Neural progenitor cell (in vitro differentiated cells): ENCODE measurements at regions not wholly inside any gene's neighbourhood (a gene's known extent, or its start where the extent isn't known, plus 50 kb on each side); places are given as distances from the start of the nearest gene placed in this dataset.

Source experiments
- DNase-seq: peaks from one replicate; pipeline ENCODE4 v3.0.0-alpha.2; 2016; ENCODE audit warnings: low spot score
- H2AFZ ChIP-seq: fragments of 200-600 bp; sonication (generic); replicated peaks from 2 replicates; pipeline ENCODE4 v1.6.1; 2016; ENCODE audit warnings: antibody characterized with exemption
- H3F3A ChIP-seq: fragments of 200-600 bp; sonication (generic); 2 replicates; pipeline ENCODE4 v1.6.1; 2016; ENCODE audit warnings: antibody characterized with exemption, low read depth
- H3K27ac ChIP-seq: fragments of 200-600 bp; sonication (generic); 2 replicates; pipeline ENCODE4 v1.5.1; 2016; ENCODE audit warnings: mild to moderate bottlenecking
- H3K27me3 ChIP-seq: fragments of 200-600 bp; sonication (generic); 2 replicates; pipeline ENCODE4 v1.6.1; 2016; ENCODE audit warnings: mild to moderate bottlenecking, moderate library complexity
- H3K36me3 ChIP-seq: fragments of 200-600 bp; sonication (generic); 2 replicates; pipeline ENCODE4 v1.5.1; 2016
- H3K4me1 ChIP-seq: fragments of 200-600 bp; sonication (generic); 2 replicates; pipeline ENCODE4 v1.6.1; 2016; ENCODE audit warnings: mixed run types
- H3K4me2 ChIP-seq: fragments of 200-600 bp; sonication (generic); 2 replicates; pipeline ENCODE4 v1.6.1; 2016
- H3K4me3 ChIP-seq: fragments of 200-600 bp; sonication (generic); 2 replicates; pipeline ENCODE4 v1.5.1; 2016
- H3K79me2 ChIP-seq: fragments of 200-600 bp; sonication (generic); 2 replicates; pipeline ENCODE4 v1.6.1; 2016; ENCODE audit warnings: low read depth
- H3K9ac ChIP-seq: fragments of 200-600 bp; sonication (generic); 2 replicates; pipeline ENCODE4 v1.6.1; 2016
- H3K9me3 ChIP-seq: fragments of 200-600 bp; sonication (generic); 2 replicates; pipeline ENCODE4 v1.5.1; 2016; ENCODE audit warnings: low read depth
- H4K20me1 ChIP-seq: fragments of 200-600 bp; sonication (generic); 2 replicates; pipeline ENCODE4 v1.6.1; 2016; ENCODE audit warnings: low read depth
- H3K27ac Mint-ChIP-seq: 3 replicates; pipeline ENCODE4 v1.8.0; 2021; ENCODE audit warnings: mixed read lengths
- H3K27me3 Mint-ChIP-seq: 2 replicates; pipeline ENCODE4 v1.8.0; 2022; ENCODE audit warnings: low read depth, mild to moderate bottlenecking, inconsistent platforms, moderate library complexity, mixed read lengths; ENCODE audit not compliant: insufficient read depth
- H3K36me3 Mint-ChIP-seq: 3 replicates; pipeline ENCODE4 v1.8.0; 2021; ENCODE audit warnings: mixed read lengths
- H3K4me1 Mint-ChIP-seq: 3 replicates; pipeline ENCODE4 v1.8.0; 2021; ENCODE audit warnings: mixed read lengths
- H3K4me3 Mint-ChIP-seq: 3 replicates; pipeline ENCODE4 v1.8.0; 2021; ENCODE audit warnings: mild to moderate bottlenecking, moderate library complexity, mixed read lengths
- H3K9me3 Mint-ChIP-seq: 3 replicates; pipeline ENCODE4 v1.8.0; 2020; ENCODE audit warnings: mixed read lengths
- CTCF ChIP-seq: fragments of 200-600 bp; sonication (generic); IDR thresholded peaks from 2 replicates; pipeline ENCODE4 v1.5.1; 2017; ENCODE audit warnings: antibody characterized with exemption, mild to moderate bottlenecking
- EZH2 ChIP-seq: fragments of 200-600 bp; sonication (generic); IDR thresholded peaks from 2 replicates; pipeline ENCODE4 v1.6.1; 2017; ENCODE audit warnings: antibody characterized with exemption, mild to moderate bottlenecking, moderate library complexity
- EZH2phosphoT487 ChIP-seq: fragments of 200-600 bp; sonication (generic); IDR thresholded peaks from 2 replicates; pipeline ENCODE4 v1.6.1; 2017; ENCODE audit warnings: antibody characterized with exemption

GRCh38 chrX:40420899-40421729, 159.7 kb upstream of the ATP6AP2 start:
- peaks cover 2% of the 10 kb centered on the region for H3K27me3 Mint-ChIP-seq
- no peak overlapping the region for H3K4me3 ChIP-seq
- H3K4me3 Mint-ChIP-seq = no peak overlapping the region
- DNase-seq = peak; percentile 43
- H3K27me3 ChIP-seq = no peaks in the 10 kb centered on the region
- H2AFZ ChIP-seq = no peak overlapping the region
- H3K27ac Mint-ChIP-seq = peak overlapping the region; percentile 93
- H3K4me1 Mint-ChIP-seq = peaks cover 27% of the 10 kb centered on the region
- peaks cover 26% of the 10 kb centered on the region for H3K9me3 Mint-ChIP-seq
- no peaks in the 10 kb centered on the region for H3K79me2 ChIP-seq
- peaks cover 16% of the 10 kb centered on the region for H3K9me3 ChIP-seq
- peaks cover 17% of the 10 kb centered on the region for H3F3A ChIP-seq
- H3K36me3 ChIP-seq = peaks cover 6% of the 10 kb centered on the region
- TF ChIP-seq CTCF (no peak), EZH2phosphoT487 (no peak), EZH2 (no peak)
- H3K9ac ChIP-seq = no peak overlapping the region
- H3K27ac ChIP-seq = no peak overlapping the region
- H3K4me1 ChIP-seq = peaks cover 13% of the 10 kb centered on the region
- no peaks in the 10 kb centered on the region for H4K20me1 ChIP-seq
- H3K36me3 Mint-ChIP-seq = no peaks in the 10 kb centered on the region
- no peak overlapping the region for H3K4me2 ChIP-seq

- peaks cover 12% of the 10 kb centered on the region for H3F3A ChIP-seq
- H3K9ac ChIP-seq = no peak overlapping the region
- Mint-ChIP-seq H3K27me3 (peaks cover 2% of the 10 kb centered on the region), H3K36me3 (no peaks in the 10 kb centered on the region), H3K27ac (no peak overlapping the region), H3K4me1 (peaks cover 29% of the 10 kb centered on the region), H3K9me3 (peaks cover 9% of the 10 kb centered on the region), H3K4me3 (no peak overlapping the region)
- peaks cover under 1% of the 10 kb centered on the region for H3K9me3 ChIP-seq
- H3K27ac ChIP-seq = no peak overlapping the region
- peaks cover 13% of the 10 kb centered on the region for H3K4me1 ChIP-seq
- no peak overlapping the region for H3K4me2 ChIP-seq
- H2AFZ ChIP-seq = no peak overlapping the region
- H3K4me3 ChIP-seq = no peak overlapping the region
- no peaks in the 10 kb centered on the region for H3K79me2 ChIP-seq
- DNase-seq = no peak
- TF ChIP-seq CTCF (no peak), EZH2phosphoT487 (no peak), EZH2 (no peak)
- H3K27me3 ChIP-seq = no peaks in the 10 kb centered on the region
- no peaks in the 10 kb centered on the region for H3K36me3 ChIP-seq
- H4K20me1 ChIP-seq = no peaks in the 10 kb centered on the region
Observed at GRCh38 chrX:40418813-40419195, 162.0 kb upstream of the ATP6AP2 start.

- Histone ChIP-seq H3K79me2 (no peaks in the 10 kb centered on the region), H2AFZ (no peak overlapping the region), H3K9me3 (no peaks in the 10 kb centered on the region), H3F3A (peaks cover 7% of the 10 kb centered on the region), H3K9ac (no peak overlapping the region), H3K4me1 (peaks cover 13% of the 10 kb centered on the region), H3K27ac (no peak overlapping the region), H3K4me2 (no peak overlapping the region), H3K4me3 (no peak overlapping the region), H3K27me3 (no peaks in the 10 kb centered on the region), H3K36me3 (no peaks in the 10 kb centered on the region), H4K20me1 (no peaks in the 10 kb centered on the region)
- no peak for DNase-seq
- no peak for TF ChIP-seq EZH2phosphoT487
- TF ChIP-seq CTCF = no peak
- no peak for TF ChIP-seq EZH2
- peaks cover 2% of the 10 kb centered on the region for H3K27me3 Mint-ChIP-seq
- H3K4me3 Mint-ChIP-seq = no peak overlapping the region
- no peaks in the 10 kb centered on the region for H3K36me3 Mint-ChIP-seq
- H3K4me1 Mint-ChIP-seq = peaks cover 29% of the 10 kb centered on the region
- H3K9me3 Mint-ChIP-seq = peaks cover 4% of the 10 kb centered on the region
- peak overlapping the region; percentile 32 for H3K27ac Mint-ChIP-seq
Observed at GRCh38 chrX:40418146-40418812, 162.5 kb upstream of the ATP6AP2 start.
